GM19324 (cell line): ENCODE measurements at regions not wholly inside any gene's neighbourhood (a gene's known extent, or its start where the extent isn't known, plus 50 kb on each side); places are given as distances from the start of the nearest gene placed in this dataset.

Source experiments
- ATAC-seq: cut with Tn5 transposase; IDR thresholded peaks from one replicate; pipeline ENCODE4 v1.9.1; 2021; ENCODE audit warnings: mild to moderate bottlenecking, moderate library complexity; ENCODE audit not compliant: unreplicated experiment, low FRiP score

- no peak for ATAC-seq
These were observed 130.9 kb downstream of the PALM2AKAP2 start for GRCh38 chr9:109910671-109911518.

- no peak for ATAC-seq
These were observed 132.1 kb downstream of the PALM2AKAP2 start for GRCh38 chr9:109912082-109912582.

- no peak for ATAC-seq
These were observed 132.9 kb downstream of the PALM2AKAP2 start for GRCh38 chr9:109912726-109913460.

GRCh38 chr9:109913461-109913810, 133.4 kb downstream of the PALM2AKAP2 start:
- ATAC-seq: no peak

GRCh38 chr9:109914280-109915027, 134.5 kb downstream of the PALM2AKAP2 start:
- peak; percentile 53 for ATAC-seq

- no peak for ATAC-seq
These were observed 136.3 kb downstream of the PALM2AKAP2 start for GRCh38 chr9:109916316-109916715.

DNA sequence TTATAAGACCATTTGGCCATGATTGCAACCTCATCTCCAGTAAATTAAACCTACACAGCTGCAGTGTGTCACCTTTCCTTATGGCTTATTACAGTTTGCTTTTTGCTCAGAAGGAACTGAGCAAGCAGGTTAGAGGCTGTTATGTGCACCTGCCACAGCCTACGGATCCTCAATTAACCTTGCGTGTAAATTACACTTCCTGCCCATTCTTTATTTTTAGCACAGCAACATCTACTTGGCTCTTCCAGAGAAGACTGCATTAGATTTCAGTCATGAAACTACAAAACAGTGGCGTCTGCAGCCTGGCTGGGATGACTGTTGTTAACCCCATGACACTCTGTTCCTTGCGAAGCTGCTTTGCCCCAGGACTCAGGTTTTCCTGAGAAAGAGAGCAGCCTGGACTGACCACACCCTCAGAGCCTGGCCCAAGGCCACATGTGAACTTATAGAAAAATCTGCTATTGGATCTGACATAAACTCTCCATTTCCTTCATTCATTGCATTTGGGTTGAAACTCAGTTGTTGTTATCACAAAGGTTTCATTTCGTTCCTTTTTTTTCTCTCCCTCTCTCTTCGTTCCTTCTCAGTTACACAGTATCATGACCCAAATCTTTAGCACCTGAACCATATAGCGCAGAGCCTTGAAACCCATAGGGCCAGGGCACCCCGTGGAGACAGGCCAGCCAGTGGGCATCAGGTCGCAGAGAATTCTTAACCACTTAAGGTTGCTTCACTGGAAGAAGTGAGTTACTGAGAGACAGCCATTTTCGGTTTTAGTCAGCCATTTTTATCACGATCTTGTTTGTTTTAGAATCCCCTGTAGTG, 138.6 kb downstream of the PALM2AKAP2 start:
- peak; percentile 74 for ATAC-seq

- no peak for ATAC-seq
These were observed 139.9 kb downstream of the PALM2AKAP2 start for GRCh38 chr9:109919736-109920408.

GRCh38 chr9:109922617-109923470, 142.8 kb downstream of the PALM2AKAP2 start:
- ATAC-seq: no peak

- no peak for ATAC-seq
These were observed 143.4 kb downstream of the PALM2AKAP2 start for GRCh38 chr9:109923471-109923760.

DNA sequence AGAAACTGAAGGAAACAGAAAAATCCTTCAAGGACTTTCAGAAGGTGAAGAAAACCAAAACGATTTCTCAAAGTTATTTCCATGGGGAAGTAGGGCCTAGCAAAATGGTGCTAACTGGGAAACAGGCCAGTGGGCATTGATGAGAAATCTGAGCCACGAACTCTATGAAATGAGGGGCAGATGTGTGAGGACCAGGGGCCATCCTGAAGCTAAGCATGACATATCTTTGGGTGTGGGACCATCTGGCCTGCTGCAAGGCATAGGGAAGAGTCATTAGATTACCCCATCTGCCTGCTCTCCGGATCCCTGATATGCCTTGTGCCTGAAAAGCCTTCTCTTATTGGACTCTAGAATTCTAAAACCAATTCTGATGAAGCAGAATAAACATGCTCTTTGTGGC, 143.8 kb downstream of the PALM2AKAP2 start:
- ATAC-seq: no peak

DNA sequence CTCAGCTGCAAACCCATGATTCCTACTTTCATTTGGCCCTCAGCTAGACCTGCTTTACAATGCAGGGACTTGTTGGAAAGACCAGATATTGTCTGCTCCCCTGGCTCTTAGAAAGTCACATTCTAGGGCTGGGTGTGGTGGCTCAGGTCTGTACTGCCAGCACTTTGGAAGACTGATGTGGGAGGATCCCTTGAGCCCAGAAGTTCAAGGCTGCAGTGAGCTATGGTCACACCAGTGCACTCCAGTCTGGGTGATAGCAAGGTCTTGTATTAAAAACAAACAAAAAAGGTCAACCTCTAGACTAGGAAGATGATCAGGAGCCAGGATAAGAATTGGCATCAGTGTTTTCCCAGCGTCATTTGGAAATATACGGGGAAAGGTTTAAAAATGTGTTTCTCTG, 145.8 kb downstream of the PALM2AKAP2 start:
- no peak for ATAC-seq

- no peak for ATAC-seq
These were observed 146.4 kb downstream of the PALM2AKAP2 start for GRCh38 chr9:109926421-109926869.

DNA sequence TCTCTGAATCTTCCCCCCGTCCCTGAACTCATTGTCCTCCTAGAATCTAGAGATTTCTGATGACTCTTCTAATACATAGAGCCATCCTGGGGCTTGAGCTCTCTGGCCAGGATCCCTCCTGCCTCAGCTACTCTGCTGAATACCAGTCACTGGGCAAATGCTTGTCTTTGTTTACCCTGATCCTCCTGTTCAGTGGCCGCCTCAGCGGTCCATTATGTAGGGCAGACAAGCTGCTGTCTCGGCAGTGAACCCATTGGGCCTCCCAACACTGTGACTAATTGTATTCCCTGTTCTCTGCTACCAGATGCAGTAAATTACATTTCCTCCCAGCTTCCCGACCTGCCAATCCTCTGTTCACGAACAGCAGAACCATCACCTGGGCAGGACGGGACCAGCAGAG, 151.6 kb downstream of the PALM2AKAP2 start:
- ATAC-seq: no peak

DNA sequence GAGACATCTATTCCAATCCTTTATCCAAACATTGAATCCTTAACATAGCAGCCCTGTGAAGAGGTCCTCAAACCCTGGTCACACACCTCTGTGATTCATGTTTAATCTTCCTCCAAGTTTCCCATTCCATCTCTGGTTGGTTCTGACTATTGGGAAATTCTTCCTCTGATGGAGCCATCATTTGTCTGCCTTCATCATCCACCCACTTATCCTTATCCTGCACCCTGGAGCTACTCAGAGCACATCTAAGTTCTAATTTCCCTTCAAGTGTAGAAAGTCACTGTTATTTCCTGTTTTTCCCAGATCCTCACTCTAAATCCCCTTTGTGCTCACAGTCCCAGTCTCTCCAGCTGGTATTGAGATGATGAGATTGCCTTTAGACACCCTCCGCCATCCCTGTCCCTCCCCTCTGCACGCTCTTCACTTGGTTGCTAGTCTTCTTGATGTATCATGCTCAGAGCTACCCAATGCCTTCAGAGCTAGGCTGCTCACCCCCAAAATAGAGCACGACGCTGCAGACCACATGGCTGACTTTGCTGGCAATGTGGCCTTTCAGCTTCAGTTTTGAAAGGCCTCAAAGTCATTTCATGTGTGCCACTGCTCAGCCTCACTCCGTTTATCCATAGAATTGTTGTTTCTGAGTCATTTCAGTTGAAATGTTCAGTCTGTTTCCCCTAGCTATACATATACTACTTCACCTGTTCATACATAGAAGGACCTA, 154.3 kb downstream of the PALM2AKAP2 start:
- ATAC-seq: no peak

DNA sequence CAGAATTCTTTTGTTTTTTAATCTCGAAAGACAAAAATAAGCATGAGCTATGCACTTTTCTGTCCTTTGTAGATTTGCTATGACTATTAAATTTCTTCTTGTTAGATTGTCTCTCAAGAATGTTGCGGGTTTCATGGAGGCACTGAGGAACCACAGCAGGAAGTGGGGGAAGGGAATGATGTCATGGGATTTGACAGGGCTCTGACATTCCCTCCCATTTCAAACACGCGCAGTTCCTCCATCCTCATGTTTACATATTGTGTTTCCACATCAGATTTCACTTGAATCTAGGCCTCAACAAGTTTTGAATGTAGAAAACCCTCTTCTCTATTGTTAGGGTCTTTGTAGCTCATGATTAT, 154.8 kb downstream of the PALM2AKAP2 start:
- no peak for ATAC-seq

DNA sequence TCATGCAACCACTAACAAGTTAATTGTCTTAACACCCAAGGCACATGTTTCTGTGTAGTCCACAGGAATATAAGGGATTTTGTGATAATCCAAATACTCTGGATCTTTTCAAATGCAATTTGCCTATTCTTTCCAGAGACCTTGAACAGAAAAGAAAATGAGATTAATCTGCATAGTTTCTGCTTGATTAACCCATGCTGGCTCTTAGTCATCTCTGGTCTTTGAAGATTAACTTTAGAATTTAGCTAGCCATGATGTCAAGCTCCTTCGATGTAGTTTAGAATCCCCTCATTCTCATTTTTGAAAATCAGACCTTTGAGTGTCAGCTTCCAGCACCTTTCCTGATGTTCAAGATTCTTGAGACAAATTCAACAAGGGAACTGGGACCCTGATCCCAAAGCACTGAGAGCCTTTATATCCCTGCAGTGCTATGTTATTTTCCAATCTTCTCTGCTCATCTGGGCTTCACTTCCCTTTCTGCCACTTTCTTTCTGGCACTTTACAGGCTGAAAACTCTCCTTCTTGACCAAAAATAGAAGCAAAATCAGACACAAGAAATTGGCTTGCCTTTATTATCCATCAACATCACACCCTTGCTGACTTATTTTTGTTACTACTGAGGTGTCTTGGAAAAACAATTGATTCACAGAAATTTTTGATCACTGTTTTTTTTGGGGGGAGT, 155.5 kb downstream of the PALM2AKAP2 start:
- no peak for ATAC-seq
